ENCODE measurements at regions not wholly inside any gene's neighbourhood (a gene's known extent, or its start where the extent isn't known, plus 50 kb on each side); places are given as distances from the start of the nearest gene placed in this dataset.
"Not testable (repeated sequence)": the region's sequence is repeated elsewhere in the genome, so short reads cannot be mapped to it uniquely, and the experiment has no call there.

- no peak for DNase-seq (ENCODE audit: low spot score)
Measured at GRCh38 chrX:555725-556666, 74.6 kb upstream of the SHOX start.

- DNase-seq (ENCODE audit: low spot score), result not testable (repeated sequence)
Measured at GRCh38 chrX:557601-558000, 73.0 kb upstream of the SHOX start.

GRCh38 chrX:559282-559681 lies 71.3 kb upstream of the SHOX start:
- DNase-seq (ENCODE audit: low spot score), result not testable (repeated sequence)

- no peak for DNase-seq (ENCODE audit: low spot score)
Measured at GRCh38 chrX:567891-568290, 62.7 kb upstream of the SHOX start.

GRCh38 chrX:568311-568710 lies 62.3 kb upstream of the SHOX start:
- no peak for DNase-seq (ENCODE audit: low spot score)

GRCh38 chrX:572538-573124 lies 58.0 kb upstream of the SHOX start:
- no peak for DNase-seq (ENCODE audit: low spot score)

- DNase-seq (ENCODE audit: low spot score), result no peak
Measured at GRCh38 chrX:574251-574650, 56.3 kb upstream of the SHOX start.

GRCh38 chrX:574830-575229 lies 55.8 kb upstream of the SHOX start:
- no peak for DNase-seq (ENCODE audit: low spot score)

- no peak for DNase-seq (ENCODE audit: low spot score)
Measured at GRCh38 chrX:576904-577560, 53.6 kb upstream of the SHOX start.

- DNase-seq (ENCODE audit: low spot score), result no peak
Measured at GRCh38 chrX:578531-578930, 52.1 kb upstream of the SHOX start.

- DNase-seq (ENCODE audit: low spot score), result no peak
Measured at GRCh38 chrX:580030-580429, 50.6 kb upstream of the SHOX start.
